AG10803 (cell line): ENCODE measurements at regions not wholly inside any gene's neighbourhood (a gene's known extent, or its start where the extent isn't known, plus 50 kb on each side); places are given as distances from the start of the nearest gene placed in this dataset.
"Not testable (repeated sequence)": the region's sequence is repeated elsewhere in the genome, so short reads cannot be mapped to it uniquely, and the experiment has no call there.

ENCODE experiments used
- DNase-seq: peaks from one replicate; pipeline ENCODE4 v3.0.0; 2010; ENCODE audit warnings: low read depth
- H3K4me3 ChIP-seq: 2 replicates; pipeline ENCODE4 v1.5.1; 2011; ENCODE audit warnings: mild to moderate bottlenecking, low read length, control low read depth
- TF ChIP-seq, protein P1 (sequence below): conservative IDR thresholded peaks from 2 replicates; pipeline ENCODE4 v1.5.1; 2011; ENCODE audit warnings: mild to moderate bottlenecking, low read length, control low read depth, inconsistent platforms

DNA sequence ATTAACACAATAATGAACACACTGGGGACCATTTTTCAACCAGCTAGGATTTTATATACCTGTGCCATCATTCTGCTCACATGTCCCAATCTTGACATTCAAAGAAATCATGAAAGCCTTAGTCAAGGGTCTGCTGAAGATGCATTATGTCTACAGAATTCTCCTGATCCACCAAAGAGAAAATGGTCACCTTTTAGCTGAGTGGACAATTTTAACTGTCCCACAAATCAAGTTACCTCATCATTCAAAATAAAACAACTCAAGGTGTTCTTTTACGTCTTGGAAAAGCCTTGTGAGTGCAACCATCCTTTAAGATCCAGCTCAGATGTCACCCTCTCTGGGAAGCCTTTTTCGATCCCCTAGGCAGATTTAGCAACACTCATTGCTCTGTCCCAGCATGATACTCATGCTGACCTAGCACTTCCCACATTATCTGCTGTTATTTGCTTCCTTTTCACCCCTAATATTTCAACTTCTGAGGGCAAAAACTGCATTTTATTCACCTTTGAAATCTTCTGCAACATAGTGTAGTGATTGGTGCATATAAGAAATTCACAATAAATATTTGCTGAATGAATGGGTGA lies 80.1 kb downstream of the LMO4 start:
- H3K4me3 ChIP-seq = no peak overlapping the region
- DNase-seq = no peak
- TF ChIP-seq, protein P1, sequence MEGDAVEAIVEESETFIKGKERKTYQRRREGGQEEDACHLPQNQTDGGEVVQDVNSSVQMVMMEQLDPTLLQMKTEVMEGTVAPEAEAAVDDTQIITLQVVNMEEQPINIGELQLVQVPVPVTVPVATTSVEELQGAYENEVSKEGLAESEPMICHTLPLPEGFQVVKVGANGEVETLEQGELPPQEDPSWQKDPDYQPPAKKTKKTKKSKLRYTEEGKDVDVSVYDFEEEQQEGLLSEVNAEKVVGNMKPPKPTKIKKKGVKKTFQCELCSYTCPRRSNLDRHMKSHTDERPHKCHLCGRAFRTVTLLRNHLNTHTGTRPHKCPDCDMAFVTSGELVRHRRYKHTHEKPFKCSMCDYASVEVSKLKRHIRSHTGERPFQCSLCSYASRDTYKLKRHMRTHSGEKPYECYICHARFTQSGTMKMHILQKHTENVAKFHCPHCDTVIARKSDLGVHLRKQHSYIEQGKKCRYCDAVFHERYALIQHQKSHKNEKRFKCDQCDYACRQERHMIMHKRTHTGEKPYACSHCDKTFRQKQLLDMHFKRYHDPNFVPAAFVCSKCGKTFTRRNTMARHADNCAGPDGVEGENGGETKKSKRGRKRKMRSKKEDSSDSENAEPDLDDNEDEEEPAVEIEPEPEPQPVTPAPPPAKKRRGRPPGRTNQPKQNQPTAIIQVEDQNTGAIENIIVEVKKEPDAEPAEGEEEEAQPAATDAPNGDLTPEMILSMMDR = no peak

DNA sequence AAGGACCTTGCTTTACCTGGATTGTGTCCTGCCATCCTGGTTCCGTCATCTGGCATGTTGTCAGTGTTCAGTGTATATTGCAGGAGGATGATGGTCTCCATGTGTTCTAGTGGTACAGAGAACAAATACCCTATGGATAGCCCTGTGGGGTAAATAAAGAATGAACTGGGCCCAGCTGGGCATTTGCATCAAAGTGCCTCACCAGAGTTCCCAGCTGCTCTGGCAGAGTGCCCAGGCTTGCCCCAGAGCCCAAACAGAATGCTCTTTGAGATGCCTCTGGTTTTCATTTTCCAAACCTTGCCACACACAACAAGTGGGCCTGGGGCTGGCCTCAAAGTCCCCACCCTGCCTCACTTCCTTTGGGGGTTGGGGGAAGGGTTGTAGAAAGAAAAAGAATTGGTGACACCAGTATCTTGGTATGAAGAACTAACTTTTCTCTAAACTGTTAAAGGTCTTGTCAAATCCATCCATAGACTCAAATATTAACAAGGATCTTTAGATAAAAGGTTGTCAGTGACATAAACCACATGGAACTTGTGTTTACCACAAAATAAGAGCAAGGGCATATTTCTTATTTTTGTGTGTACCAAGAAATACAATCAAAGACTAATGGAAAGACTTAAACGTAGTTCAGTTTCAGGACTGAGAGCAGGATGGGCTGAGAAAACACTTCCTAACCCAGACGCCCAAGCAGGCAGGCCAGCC lies 82.2 kb downstream of the LMO4 start:
- H3K4me3 ChIP-seq = no peak overlapping the region
- TF ChIP-seq, protein P1 = no peak
- peak; percentile 22 for DNase-seq

- DNase-seq, H3K4me3 ChIP-seq: not testable (repeated sequence)
Measured at GRCh38 chr1:87413846-87414245, 85.2 kb downstream of the LMO4 start.

- H3K4me3 ChIP-seq = no peak overlapping the region
- TF ChIP-seq, protein P1 = no peak
- DNase-seq = no peak
Measured at GRCh38 chr1:87418048-87418447, 89.4 kb downstream of the LMO4 start.

DNA sequence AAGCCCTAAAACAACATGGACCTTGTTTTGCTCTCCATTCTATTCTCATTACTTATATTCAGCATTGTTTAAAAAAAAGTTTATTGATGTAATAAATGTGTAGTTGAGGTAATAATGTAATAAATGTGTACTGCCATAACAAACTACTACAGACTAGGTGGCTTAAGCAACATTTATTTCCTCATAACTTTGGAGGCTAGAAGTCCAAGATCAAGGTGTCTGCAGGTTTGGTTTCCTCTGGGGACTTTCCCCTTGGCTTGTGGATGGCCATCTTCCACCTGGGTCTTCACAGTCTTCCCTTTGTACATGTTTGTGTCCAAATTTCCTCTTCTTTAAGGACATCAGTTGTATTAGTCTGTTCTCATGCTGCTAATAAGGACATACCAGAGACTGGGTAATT lies 93.1 kb downstream of the LMO4 start:
- H3K4me3 ChIP-seq = no peak overlapping the region
- TF ChIP-seq, protein P1 = no peak
- DNase-seq = no peak

DNA sequence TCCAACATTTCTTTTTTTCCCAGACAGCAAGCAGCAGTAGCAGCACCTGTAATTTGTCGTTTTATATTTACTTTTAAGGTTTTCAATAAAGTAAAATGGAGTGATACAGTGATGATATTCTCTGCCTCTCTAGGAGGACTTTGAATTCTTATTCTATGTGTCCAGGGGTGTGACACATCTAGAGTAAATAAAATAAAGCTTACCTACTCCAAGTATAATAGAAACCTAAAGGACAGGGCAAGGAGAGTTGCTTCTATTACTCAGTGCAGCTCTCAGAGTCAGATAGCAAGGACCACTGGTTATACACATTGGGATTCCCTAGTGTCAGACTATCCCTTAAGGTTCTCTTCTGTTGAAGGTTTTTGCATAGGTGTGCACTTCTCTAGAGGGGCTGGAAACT lies 95.9 kb downstream of the LMO4 start:
- DNase-seq = no peak
- H3K4me3 ChIP-seq = no peak overlapping the region
- TF ChIP-seq, protein P1 = no peak

DNA sequence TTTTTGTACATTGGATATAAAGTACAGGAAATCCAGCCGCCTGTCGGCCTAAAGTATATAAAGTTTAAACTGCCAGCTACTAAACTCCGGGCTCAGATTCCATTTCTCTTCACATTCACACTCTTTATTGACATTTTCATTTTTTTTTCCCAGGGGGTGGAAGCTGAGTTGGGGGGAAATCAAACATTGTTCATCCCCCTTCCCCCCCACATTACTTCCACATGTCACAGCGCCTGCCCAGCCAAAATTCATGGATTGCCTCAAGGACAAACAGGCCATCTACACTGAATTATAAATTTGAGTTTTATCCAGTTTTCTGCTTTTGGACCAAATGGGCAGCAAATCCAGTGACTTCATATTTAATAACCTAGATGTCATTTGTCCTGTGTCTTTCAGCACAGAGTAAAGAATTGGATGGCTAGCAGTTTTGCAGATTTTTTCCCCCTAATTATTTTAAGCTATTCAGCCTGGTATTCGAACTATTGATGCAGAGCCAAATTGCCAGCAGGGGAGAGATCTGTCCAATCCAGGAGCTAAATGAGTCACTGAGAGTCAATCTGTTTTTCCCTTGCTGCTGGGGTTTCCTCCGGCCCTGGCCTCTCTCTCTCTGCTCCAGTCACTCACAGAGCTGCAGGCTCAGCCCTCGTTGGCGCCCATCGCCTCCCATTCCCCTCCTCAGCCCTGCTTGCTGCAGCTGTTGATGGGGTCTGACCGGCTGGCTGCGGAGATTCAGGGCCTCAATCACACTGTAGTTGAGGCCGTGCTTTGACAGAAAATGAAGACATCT lies 98.0 kb downstream of the LMO4 start:
- peak; percentile 62 for DNase-seq
- TF ChIP-seq, protein P1 = no peak
- no peak overlapping the region for H3K4me3 ChIP-seq
